ENCODE measurements at regions not wholly inside any gene's neighbourhood (a gene's known extent, or its start where the extent isn't known, plus 50 kb on each side); places are given as distances from the start of the nearest gene placed in this dataset.

- TF ChIP-seq EZH2 (IDR thresholded peaks at IDR 0.05) (no peak), EZH2phosphoT487 (IDR thresholded peaks at IDR 0.05) (no peak)
- TF ChIP-seq, protein P1, sequence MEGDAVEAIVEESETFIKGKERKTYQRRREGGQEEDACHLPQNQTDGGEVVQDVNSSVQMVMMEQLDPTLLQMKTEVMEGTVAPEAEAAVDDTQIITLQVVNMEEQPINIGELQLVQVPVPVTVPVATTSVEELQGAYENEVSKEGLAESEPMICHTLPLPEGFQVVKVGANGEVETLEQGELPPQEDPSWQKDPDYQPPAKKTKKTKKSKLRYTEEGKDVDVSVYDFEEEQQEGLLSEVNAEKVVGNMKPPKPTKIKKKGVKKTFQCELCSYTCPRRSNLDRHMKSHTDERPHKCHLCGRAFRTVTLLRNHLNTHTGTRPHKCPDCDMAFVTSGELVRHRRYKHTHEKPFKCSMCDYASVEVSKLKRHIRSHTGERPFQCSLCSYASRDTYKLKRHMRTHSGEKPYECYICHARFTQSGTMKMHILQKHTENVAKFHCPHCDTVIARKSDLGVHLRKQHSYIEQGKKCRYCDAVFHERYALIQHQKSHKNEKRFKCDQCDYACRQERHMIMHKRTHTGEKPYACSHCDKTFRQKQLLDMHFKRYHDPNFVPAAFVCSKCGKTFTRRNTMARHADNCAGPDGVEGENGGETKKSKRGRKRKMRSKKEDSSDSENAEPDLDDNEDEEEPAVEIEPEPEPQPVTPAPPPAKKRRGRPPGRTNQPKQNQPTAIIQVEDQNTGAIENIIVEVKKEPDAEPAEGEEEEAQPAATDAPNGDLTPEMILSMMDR (IDR thresholded peaks at IDR 0.05) = no peak
These were observed 939.9 kb upstream of the CDH9 start for GRCh38 chr5:27978322-27978721.
